HepG2 (cell line): ENCODE measurements at regions not wholly inside any gene's neighbourhood (a gene's known extent, or its start where the extent isn't known, plus 50 kb on each side); places are given as distances from the start of the nearest gene placed in this dataset.

Experiments used
- ATAC-seq: fragments of 200-7000 bp; cut with Tn5 transposase; 3 replicates; pipeline ENCODE4 v1.9.1; 2020; ENCODE audit warnings: mild to moderate bottlenecking, moderate library complexity
- BruUV-seq: library from RNA; stranded (reverse); fragments of 400-500 nt; replicated peaks from 2 replicates; lab custom pipeline; 2021; lab: Mats Ljungman, UMichigan
- CTCF ChIA-PET: fragments of 300-600 bp; formaldehyde crosslinking; extraction: SDS; loops from one replicate; lab custom pipeline; 2021; ENCODE audit warnings: low total read pairs, inconsistent platforms, low intra/inter-chr PET ratio; lab: Yijun Ruan, JAX
- POLR2A ChIA-PET: fragments of 350-600 bp; sonication (Branson Sonifier 250); formaldehyde crosslinking; loops from one replicate; lab custom pipeline; 2020; ENCODE audit warnings: antibody characterized with exemption, inconsistent platforms; lab: Yijun Ruan, JAX
- DNase-seq: peaks from one replicate; pipeline ENCODE4 v3.0.0-alpha.2; 2015; ENCODE audit warnings: low spot score
- FAIRE-seq: peaks from 3 replicates; lab custom pipeline; 2011; peaks lifted over from hg19 to GRCh38; lab: Jason Lieb, UNC
- H2AFZ ChIP-seq: one replicate; pipeline ENCODE4 v1.6.1; 2011; ENCODE audit warnings: low read length, inconsistent platforms
- H3K27ac ChIP-seq: fragments of 300-600 bp; 3 replicates; pipeline ENCODE4 v1.8.0; 2011; ENCODE audit warnings: mixed run types, mild to moderate bottlenecking, mixed read lengths, low read length, inconsistent platforms; ENCODE audit not compliant: insufficient read depth; ENCODE audit errors: extremely low read length
- H3K27me3 ChIP-seq, 2 experiments: fragments of 200-600 bp in 1 of 2; 2 replicates in 1 of 2; 3 replicates in 1 of 2; pipeline versions ENCODE4 v1.6.0 to v1.8.0; 2011; ENCODE audit warnings: low read length in 2 of 2, mild to moderate bottlenecking in 2 of 2, moderate library complexity in 2 of 2, inconsistent platforms in 1 of 2; ENCODE audit not compliant: insufficient read depth in 2 of 2, control insufficient read depth in 1 of 2
- H3K36me3 ChIP-seq, 2 experiments: fragments of 200-600 bp in 1 of 2; replicated peaks in 1 of 2; 2 replicates in 1 of 2; 3 replicates in 1 of 2; pipeline versions ENCODE4 v1.5.1 to v1.8.0; 2011; ENCODE audit warnings: low read length in 2 of 2, inconsistent platforms in 1 of 2; ENCODE audit not compliant: insufficient read depth in 2 of 2, control insufficient read depth in 1 of 2
- H3K4me1 ChIP-seq: 2 replicates; pipeline ENCODE4 v1.5.1; 2012; ENCODE audit warnings: low read length, inconsistent platforms; ENCODE audit not compliant: insufficient read depth
- H3K4me2 ChIP-seq: 2 replicates; pipeline ENCODE4 v1.6.0; 2011; ENCODE audit warnings: low read depth, low read length, inconsistent platforms
- H3K4me3 ChIP-seq, 3 experiments: fragments of 200-600 bp in 1 of 3; sonication (generic), shearing (Covaris generic) in 1 of 3; replicated peaks in 1 of 3; 2 replicates each; pipeline ENCODE4 v1.5.1; 2011 to 2016; ENCODE audit warnings: low read length in 3 of 3, inconsistent platforms in 2 of 3, low read depth in 2 of 3, mild to moderate bottlenecking in 2 of 3, control low read depth in 1 of 3, mixed read lengths in 1 of 3; ENCODE audit not compliant: insufficient read depth in 1 of 3
- H3K79me2 ChIP-seq: one replicate; pipeline ENCODE4 v1.6.1; 2011; ENCODE audit warnings: low read length, inconsistent platforms; ENCODE audit not compliant: insufficient read depth
- H3K9ac ChIP-seq: 2 replicates; pipeline ENCODE4 v1.6.0; 2011; ENCODE audit warnings: mild to moderate bottlenecking, low read depth, low read length, inconsistent platforms; ENCODE audit not compliant: insufficient read depth
- H3K9me3 ChIP-seq: 2 replicates; pipeline ENCODE4 v1.5.1; 2012; ENCODE audit warnings: mild to moderate bottlenecking, low read length
- H4K20me1 ChIP-seq: 2 replicates; pipeline ENCODE4 v1.6.0; 2011; ENCODE audit warnings: inconsistent platforms, mild to moderate bottlenecking, low read length, moderate library complexity; ENCODE audit not compliant: insufficient read depth
- CENPT ChIP-seq: sonication (generic); formaldehyde crosslinking; IDR thresholded peaks from 2 replicates; pipeline ENCODE4 v1.8.0; 2022; ENCODE audit warnings: low read depth, mild to moderate bottlenecking, moderate library complexity, missing genetic modification reagents
- HDAC2 ChIP-seq: sonication (generic); formaldehyde crosslinking; IDR thresholded peaks from 2 replicates; pipeline ENCODE4 v1.4.0; 2020; ENCODE audit warnings: missing genetic modification reagents
- NONO ChIP-seq, 2 experiments: fragments of 450-650 bp in 1 of 2; sonication (generic) in 1 of 2; formaldehyde crosslinking in 1 of 2; IDR thresholded peaks in 1 of 2; conservative IDR thresholded peaks in 1 of 2; 2 replicates each; pipeline versions ENCODE4 v1.6.1 to v1.8.0; 2017 to 2022; ENCODE audit warnings: mild to moderate bottlenecking in 1 of 2, missing genetic modification reagents in 1 of 2, moderate library complexity in 1 of 2
- PLRG1 ChIP-seq: fragments of 450-650 bp; conservative IDR thresholded peaks from 2 replicates; pipeline ENCODE4 v1.6.1; 2016
- SRSF1 ChIP-seq: fragments of 200-400 bp; formaldehyde crosslinking; optimal IDR thresholded peaks from 2 replicates; pipeline ENCODE3; 2017; ENCODE audit warnings: mild to moderate bottlenecking, low read depth, low read length, moderate library complexity
- THAP11 ChIP-seq: IDR thresholded peaks from 2 replicates; pipeline ENCODE4 v1.6.1; 2016; ENCODE audit warnings: missing biosample characterization, missing genetic modification reagents
- TMF1 ChIP-seq: sonication (generic); formaldehyde crosslinking; IDR thresholded peaks from 2 replicates; pipeline ENCODE4 v1.8.1; 2022; ENCODE audit warnings: low read depth, missing genetic modification reagents
- ZFYVE20 ChIP-seq: sonication (generic); formaldehyde crosslinking; IDR thresholded peaks from 2 replicates; pipeline ENCODE4 v1.8.0; 2023; ENCODE audit warnings: low read depth, mild to moderate bottlenecking, moderate library complexity, missing genetic modification reagents, borderline replicate concordance
- ZNF225 ChIP-seq: sonication (generic); formaldehyde crosslinking; IDR thresholded peaks from 2 replicates; pipeline ENCODE4 v1.4.0; 2020; ENCODE audit warnings: mild to moderate bottlenecking, missing genetic modification reagents
- ZNF616 ChIP-seq: sonication (generic); formaldehyde crosslinking; IDR thresholded peaks from 2 replicates; pipeline ENCODE4 v1.5.0; 2020; ENCODE audit warnings: low read depth, mild to moderate bottlenecking, missing genetic modification reagents
- ZSCAN12 ChIP-seq: sonication (generic); formaldehyde crosslinking; IDR thresholded peaks from 2 replicates; pipeline ENCODE4 v1.9.0; 2021; ENCODE audit warnings: mild to moderate bottlenecking, missing genetic modification reagents
- WGBS: methylation state at CpG from one replicate; pipeline ENCODE4 v1.1.6; 2017; ENCODE audit warnings: low lambda C conversion rate; 5-methylcytosine and 5-hydroxymethylcytosine counted together
- in situ Hi-C: cut with HindIII; loops from 2 replicates; pipeline ENCODE4 v1.10.0; 2017; ENCODE audit warnings: low pct_unique_long_range_greater_than_20kb; ENCODE audit not compliant: extremely low pct_ligation_motif_present
- intact Hi-C: fragments of 100-400 bp; cut with micrococcal nuclease; formaldehyde crosslinking; loops from one replicate; pipeline ENCODE4 v1.10.0; 2022; ENCODE audit not compliant: unreplicated experiment
- TF ChIP-seq, protein P1 (sequence below): sonication (generic); formaldehyde crosslinking; IDR thresholded peaks from 2 replicates; pipeline ENCODE4 v1.4.0; 2020; ENCODE audit warnings: mild to moderate bottlenecking, missing genetic modification reagents
- TF ChIP-seq, protein P2 (sequence below): sonication (generic); formaldehyde crosslinking; IDR thresholded peaks from 2 replicates; pipeline ENCODE4 v1.4.0; 2020; ENCODE audit warnings: mild to moderate bottlenecking, missing genetic modification reagents, borderline replicate concordance
- TF ChIP-seq, protein P3 (sequence below): sonication (generic); formaldehyde crosslinking; IDR thresholded peaks from 2 replicates; pipeline ENCODE4 v1.4.0; 2020; ENCODE audit warnings: missing genetic modification reagents

DNA sequence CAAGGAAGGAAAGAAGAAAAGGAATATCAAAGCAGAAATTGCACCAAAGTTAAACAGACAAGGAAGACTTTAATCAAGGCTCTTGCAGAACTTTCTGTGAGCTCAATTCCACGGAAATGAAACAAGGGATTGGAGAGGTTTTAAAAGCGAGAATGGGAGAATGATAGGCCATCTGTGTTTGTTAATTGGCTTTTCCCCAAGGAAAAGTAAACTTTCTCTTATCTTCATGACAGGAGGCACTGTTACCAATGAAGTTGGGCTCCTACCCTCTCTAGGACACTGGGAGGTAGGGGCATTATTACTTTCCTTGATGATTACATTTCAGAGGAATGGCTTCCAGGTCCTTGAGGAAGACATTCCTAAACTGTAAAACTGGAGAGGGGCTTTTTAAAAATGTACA, 328.8 kb upstream of the NWD2 start (continued):
- TF ChIP-seq ZFYVE20 (CRISPR knock-in tag) (no peak), ZNF616 (no peak), ZSCAN12 (CRISPR knock-in tag) (no peak), HDAC2 (no peak), SRSF1 (no peak)
- TF ChIP-seq, protein P1, sequence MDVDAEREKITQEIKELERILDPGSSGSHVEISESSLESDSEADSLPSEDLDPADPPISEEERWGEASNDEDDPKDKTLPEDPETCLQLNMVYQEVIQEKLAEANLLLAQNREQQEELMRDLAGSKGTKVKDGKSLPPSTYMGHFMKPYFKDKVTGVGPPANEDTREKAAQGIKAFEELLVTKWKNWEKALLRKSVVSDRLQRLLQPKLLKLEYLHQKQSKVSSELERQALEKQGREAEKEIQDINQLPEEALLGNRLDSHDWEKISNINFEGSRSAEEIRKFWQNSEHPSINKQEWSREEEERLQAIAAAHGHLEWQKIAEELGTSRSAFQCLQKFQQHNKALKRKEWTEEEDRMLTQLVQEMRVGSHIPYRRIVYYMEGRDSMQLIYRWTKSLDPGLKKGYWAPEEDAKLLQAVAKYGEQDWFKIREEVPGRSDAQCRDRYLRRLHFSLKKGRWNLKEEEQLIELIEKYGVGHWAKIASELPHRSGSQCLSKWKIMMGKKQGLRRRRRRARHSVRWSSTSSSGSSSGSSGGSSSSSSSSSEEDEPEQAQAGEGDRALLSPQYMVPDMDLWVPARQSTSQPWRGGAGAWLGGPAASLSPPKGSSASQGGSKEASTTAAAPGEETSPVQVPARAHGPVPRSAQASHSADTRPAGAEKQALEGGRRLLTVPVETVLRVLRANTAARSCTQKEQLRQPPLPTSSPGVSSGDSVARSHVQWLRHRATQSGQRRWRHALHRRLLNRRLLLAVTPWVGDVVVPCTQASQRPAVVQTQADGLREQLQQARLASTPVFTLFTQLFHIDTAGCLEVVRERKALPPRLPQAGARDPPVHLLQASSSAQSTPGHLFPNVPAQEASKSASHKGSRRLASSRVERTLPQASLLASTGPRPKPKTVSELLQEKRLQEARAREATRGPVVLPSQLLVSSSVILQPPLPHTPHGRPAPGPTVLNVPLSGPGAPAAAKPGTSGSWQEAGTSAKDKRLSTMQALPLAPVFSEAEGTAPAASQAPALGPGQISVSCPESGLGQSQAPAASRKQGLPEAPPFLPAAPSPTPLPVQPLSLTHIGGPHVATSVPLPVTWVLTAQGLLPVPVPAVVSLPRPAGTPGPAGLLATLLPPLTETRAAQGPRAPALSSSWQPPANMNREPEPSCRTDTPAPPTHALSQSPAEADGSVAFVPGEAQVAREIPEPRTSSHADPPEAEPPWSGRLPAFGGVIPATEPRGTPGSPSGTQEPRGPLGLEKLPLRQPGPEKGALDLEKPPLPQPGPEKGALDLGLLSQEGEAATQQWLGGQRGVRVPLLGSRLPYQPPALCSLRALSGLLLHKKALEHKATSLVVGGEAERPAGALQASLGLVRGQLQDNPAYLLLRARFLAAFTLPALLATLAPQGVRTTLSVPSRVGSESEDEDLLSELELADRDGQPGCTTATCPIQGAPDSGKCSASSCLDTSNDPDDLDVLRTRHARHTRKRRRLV, result no peak
- TF ChIP-seq, all 625 proteins: peak for 0

DNA sequence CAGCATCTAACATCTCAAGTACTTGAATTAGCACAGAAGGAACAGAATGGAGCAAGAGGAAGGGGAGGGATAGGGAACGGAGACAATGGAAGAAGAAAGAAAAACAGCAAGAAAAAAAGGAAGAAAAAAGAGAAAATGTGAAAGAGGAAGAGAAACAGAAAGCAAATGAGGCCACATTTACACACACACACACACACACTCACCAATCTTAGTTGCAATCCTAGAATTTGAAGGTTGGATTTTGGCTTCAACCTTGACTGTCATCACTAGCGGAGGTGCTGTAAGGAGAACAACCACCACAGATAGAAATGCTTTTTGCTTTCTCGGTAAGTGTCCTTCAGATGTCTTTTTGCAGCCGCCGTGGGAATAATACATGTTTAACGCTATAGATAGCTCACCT, 327.1 kb upstream of the NWD2 start:
- H3K4me2 ChIP-seq, result no peak overlapping the region
- BruUV-seq, result no TSS peak
- no peaks in the 10 kb centered on the region for H4K20me1 ChIP-seq
- no peak for FAIRE-seq
- intact Hi-C loops (no loop called here), in situ Hi-C loops (no loop called here)
- H2AFZ ChIP-seq, result no peak overlapping the region
- no peak overlapping the region for H3K27ac ChIP-seq
- no peak overlapping the region for H3K9ac ChIP-seq
- CTCF ChIA-PET, result no interaction called here
- DNase-seq, result no peak
- no peaks in the 10 kb centered on the region for H3K27me3 ChIP-seq
- H3K79me2 ChIP-seq, result no peaks in the 10 kb centered on the region
- 27% methylated on average over 6 of the region's 6 CpGs for WGBS
- no peaks in the 10 kb centered on the region for H3K4me1 ChIP-seq
- no peaks in the 10 kb centered on the region for H3K9me3 ChIP-seq
- H3K4me3 ChIP-seq, result no peak overlapping the region
- no peak for ATAC-seq
- H3K36me3 ChIP-seq, result no peaks in the 10 kb centered on the region
- POLR2A ChIA-PET, result no interaction called here
- TF ChIP-seq THAP11, result no peak
- TF ChIP-seq PLRG1, result no peak
- TF ChIP-seq NONO (IDR thresholded peaks at IDR 0.05), result no peak
- no peak for TF ChIP-seq NONO (CRISPR knock-in tag; conservative IDR thresholded peaks at IDR 0.05)
- TF ChIP-seq ZNF616, result no peak
- no peak for TF ChIP-seq CENPT (CRISPR knock-in tag)
- TF ChIP-seq ZNF225, result no peak
- no peak for TF ChIP-seq TMF1 (CRISPR knock-in tag)
- TF ChIP-seq, protein P2, sequence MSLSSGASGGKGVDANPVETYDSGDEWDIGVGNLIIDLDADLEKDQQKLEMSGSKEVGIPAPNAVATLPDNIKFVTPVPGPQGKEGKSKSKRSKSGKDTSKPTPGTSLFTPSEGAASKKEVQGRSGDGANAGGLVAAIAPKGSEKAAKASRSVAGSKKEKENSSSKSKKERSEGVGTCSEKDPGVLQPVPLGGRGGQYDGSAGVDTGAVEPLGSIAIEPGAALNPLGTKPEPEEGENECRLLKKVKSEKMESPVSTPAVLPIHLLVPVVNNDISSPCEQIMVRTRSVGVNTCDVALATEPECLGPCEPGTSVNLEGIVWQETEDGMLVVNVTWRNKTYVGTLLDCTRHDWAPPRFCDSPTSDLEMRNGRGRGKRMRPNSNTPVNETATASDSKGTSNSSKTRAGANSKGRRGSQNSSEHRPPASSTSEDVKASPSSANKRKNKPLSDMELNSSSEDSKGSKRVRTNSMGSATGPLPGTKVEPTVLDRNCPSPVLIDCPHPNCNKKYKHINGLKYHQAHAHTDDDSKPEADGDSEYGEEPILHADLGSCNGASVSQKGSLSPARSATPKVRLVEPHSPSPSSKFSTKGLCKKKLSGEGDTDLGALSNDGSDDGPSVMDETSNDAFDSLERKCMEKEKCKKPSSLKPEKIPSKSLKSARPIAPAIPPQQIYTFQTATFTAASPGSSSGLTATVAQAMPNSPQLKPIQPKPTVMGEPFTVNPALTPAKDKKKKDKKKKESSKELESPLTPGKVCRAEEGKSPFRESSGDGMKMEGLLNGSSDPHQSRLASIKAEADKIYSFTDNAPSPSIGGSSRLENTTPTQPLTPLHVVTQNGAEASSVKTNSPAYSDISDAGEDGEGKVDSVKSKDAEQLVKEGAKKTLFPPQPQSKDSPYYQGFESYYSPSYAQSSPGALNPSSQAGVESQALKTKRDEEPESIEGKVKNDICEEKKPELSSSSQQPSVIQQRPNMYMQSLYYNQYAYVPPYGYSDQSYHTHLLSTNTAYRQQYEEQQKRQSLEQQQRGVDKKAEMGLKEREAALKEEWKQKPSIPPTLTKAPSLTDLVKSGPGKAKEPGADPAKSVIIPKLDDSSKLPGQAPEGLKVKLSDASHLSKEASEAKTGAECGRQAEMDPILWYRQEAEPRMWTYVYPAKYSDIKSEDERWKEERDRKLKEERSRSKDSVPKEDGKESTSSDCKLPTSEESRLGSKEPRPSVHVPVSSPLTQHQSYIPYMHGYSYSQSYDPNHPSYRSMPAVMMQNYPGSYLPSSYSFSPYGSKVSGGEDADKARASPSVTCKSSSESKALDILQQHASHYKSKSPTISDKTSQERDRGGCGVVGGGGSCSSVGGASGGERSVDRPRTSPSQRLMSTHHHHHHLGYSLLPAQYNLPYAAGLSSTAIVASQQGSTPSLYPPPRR, result no peak
- TF ChIP-seq, protein P3, sequence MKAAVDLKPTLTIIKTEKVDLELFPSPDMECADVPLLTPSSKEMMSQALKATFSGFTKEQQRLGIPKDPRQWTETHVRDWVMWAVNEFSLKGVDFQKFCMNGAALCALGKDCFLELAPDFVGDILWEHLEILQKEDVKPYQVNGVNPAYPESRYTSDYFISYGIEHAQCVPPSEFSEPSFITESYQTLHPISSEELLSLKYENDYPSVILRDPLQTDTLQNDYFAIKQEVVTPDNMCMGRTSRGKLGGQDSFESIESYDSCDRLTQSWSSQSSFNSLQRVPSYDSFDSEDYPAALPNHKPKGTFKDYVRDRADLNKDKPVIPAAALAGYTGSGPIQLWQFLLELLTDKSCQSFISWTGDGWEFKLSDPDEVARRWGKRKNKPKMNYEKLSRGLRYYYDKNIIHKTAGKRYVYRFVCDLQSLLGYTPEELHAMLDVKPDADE (CRISPR knock-in tag), result no peak
